Medulla oblongata (tissue), 1 donor: ENCODE measurements at regions not wholly inside any gene's neighbourhood (a gene's known extent, or its start where the extent isn't known, plus 50 kb on each side); places are given as distances from the start of the nearest gene placed in this dataset.

Source experiments
- DNase-seq: peaks from one replicate; pipeline ENCODE4 v3.0.0-alpha.2; 2015; ENCODE audit errors: extremely low spot score

DNA sequence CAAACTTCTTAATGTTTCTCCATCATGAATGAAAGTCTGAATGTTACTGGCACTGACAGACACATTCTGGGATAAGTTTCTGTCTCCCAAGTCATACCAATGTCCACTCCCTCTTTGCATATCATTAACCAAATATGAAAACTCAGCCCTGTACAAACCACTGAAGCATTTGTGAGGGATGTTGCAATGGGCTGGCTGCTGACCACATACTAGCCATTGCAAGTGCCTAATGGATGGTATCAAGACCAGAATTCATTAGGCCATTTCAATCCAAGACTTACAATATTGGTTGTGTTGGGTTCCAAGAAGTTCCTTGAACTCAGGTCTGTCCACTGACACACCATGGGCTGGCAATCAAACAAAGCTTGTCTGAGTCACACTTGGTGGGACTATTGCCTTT, 73.8 kb downstream of the CBLN2 start:
- DNase-seq, result no peak

GRCh38 chr18:72468021-72468710, 76.0 kb downstream of the CBLN2 start:
- no peak for DNase-seq

DNA sequence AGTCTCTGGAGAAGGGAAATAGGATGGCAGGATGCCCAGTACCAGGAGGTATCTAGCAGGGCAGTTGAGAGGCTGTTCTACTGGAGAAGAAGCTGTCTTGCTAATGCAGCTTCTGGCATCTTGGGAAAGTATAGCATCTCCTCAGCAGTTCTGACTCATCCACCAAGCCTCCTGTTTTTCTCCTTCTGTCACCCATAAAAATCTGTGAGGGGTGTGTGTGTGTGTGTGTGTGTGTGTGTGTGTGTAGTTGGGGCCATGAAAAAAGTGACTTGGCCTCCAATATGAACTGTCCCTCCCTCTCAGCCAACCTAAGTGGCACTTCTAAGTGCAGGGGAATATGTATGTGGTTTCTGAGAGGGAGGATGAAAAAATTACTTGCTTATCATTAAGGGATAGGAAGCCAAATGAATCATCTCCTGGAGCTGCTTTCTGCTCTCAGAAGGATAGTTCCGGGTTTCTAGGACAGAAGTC, 83.9 kb downstream of the CBLN2 start:
- DNase-seq, result no peak

DNA sequence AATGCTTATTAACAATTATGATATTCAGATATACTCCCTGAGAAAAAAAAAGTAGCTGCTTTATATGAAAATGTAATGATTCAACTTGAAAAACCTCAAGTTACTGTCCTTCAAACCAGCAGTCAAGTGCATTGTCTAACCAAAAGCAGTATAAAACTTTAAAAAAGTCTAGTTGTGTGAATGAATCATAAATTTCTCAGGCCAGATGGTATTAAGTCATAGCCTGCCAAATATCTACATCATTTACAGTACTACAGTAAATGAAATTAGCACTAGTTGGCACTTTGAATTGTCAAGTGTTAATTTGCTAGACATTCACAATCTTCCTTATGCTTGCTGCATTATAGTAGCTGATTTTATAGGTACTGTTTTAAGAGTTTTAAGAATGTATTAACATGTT, 85.9 kb downstream of the CBLN2 start:
- DNase-seq, result no peak

DNA sequence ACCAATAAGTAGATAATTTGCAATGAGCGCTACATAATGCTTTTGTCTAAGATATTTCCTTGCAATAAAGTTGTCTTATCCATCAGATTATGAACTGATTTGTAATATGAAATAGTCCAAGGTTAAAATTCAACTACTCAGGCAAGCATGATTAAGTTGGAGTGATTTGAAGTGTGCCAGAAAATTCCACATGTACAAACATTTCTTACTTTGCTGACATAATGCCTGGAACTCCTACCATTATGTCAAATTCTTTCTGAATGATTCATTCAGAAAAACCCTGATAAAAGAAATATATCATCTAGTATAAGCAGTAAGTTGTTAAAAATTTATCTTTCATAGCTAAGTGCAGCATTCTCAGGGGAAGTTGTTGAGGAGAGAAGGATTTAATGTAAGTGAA, 87.3 kb downstream of the CBLN2 start:
- DNase-seq, result no peak

GRCh38 chr18:72452328-72452727, 91.8 kb downstream of the CBLN2 start:
- no peak for DNase-seq

DNA sequence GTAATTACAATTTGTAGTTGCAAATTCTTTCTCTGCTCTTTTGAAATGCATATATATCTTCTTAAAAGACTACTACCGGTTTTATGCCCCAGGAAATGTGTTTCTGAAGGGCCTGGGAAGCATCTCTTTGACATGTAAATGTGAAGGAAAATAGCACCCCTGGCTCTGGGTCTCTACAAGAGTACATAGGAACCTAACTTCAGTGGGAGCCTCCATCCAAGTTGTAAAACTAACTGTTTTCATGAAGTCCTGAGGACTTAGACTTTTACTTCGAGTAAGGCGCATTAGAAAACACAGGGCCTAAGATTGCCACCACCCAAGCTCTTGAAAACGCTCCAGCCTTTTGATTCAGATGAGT, 99.4 kb downstream of the CBLN2 start:
- no peak for DNase-seq

- DNase-seq, result no peak
Measured at GRCh38 chr18:72444111-72444797, 99.9 kb downstream of the CBLN2 start.

GRCh38 chr18:72436401-72436800, 107.7 kb downstream of the CBLN2 start:
- DNase-seq, result no peak

- DNase-seq, result no peak
Measured at GRCh38 chr18:72433756-72434155, 110.4 kb downstream of the CBLN2 start.

- DNase-seq, result no peak
Measured at GRCh38 chr18:72427721-72428120, 116.4 kb downstream of the CBLN2 start.

DNA sequence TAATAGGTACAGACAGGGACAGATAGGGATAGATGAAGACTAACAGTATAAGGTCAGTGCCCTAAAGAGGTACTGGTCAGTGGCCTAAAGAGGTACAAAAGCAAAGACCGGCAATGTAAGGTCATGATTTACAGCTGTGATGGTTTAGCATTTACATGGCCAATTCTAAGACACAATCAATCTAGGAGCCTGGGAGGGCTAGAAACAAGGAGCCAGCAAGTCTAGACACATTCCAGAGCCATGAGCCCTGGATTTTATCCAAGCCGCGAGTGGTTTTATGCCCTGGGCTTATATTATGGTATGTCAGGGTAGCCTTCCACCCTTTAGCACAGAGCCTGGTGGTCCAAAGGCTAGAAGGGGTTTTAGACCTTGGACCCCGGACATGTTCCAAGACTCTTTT, 124.2 kb downstream of the CBLN2 start:
- no peak for DNase-seq

DNA sequence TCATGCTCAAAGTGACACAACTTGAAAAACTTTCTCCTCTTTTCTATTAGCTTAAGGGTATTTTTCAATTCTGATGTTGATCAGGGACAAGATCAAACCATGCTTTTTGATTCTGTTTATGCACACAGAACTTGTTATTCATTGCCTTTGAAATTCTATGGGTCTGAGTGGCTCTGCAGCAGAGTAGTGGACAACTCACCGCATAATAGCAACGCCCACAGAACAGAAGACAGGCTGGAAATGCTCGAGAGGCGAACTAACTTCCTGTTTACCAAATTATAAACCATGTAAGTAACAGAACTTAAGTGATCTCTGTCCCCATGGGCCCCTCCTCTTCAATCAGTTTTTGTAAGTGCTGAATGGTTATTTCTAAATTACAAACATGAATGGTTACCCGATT, 131.2 kb downstream of the CBLN2 start:
- no peak for DNase-seq

DNA sequence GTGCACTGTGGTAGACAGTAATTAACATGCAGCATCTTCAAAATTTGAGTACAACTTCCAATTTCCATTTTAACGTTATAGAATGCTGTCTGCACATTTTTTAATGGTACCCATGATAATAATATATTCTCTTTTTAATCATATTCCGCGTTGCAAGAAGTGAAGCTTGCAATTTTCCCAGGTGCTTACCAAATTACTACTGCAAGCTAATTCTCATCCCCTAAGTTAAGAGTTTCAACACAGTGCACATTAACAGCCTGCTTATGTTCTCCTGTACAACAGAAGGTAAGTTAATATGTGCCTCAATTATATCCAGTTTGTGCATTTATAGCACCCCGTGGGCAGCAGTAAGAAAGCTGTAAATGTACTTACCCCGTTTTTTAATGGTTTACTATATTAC, 132.9 kb downstream of the CBLN2 start:
- DNase-seq, result no peak

- DNase-seq, result no peak
Measured at GRCh38 chr18:72410399-72410798, 133.7 kb downstream of the CBLN2 start.

- no peak for DNase-seq
Measured at GRCh38 chr18:72409903-72410302, 134.2 kb downstream of the CBLN2 start.

- no peak for DNase-seq
Measured at GRCh38 chr18:72407048-72407447, 137.1 kb downstream of the CBLN2 start.

DNA sequence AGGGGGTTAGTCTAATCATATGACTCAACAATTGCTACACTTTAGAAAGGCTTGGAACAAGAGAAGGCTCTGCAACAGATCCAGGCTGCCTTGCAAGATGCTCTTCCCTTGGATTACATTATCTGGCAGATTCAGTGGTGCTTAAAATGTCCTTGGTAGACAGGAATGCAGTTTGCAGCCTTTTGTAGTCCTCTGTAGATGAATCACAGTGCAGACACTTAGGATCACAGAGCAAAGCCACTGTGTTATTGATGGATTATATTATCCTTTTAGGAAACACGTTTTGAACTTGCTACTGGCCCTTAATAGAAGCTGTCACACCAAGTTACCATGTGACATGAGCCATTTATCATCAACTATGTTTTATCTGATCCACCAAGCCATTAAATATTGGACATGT, 152.2 kb downstream of the CBLN2 start:
- DNase-seq, result no peak

DNA sequence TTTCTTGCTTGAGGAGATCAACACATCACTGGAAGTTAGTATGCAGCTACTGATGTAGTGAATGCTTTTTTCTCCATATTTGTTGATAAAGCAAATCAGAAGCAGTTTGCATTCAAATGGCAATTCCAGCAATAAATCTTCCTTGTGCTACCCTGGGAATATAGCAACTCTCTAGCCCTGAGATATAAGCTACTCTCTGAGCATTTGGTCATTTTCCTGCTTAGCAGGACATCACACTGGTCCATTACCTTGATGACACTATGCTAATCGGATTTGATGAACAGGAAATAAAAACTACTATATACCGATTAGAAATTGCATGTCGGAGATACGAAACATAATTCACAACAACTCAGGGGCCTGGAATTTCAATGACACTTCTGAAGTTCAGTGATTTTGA, 152.7 kb downstream of the CBLN2 start:
- DNase-seq, result no peak

GRCh38 chr18:72378016-72378415, 166.1 kb downstream of the CBLN2 start:
- no peak for DNase-seq

DNA sequence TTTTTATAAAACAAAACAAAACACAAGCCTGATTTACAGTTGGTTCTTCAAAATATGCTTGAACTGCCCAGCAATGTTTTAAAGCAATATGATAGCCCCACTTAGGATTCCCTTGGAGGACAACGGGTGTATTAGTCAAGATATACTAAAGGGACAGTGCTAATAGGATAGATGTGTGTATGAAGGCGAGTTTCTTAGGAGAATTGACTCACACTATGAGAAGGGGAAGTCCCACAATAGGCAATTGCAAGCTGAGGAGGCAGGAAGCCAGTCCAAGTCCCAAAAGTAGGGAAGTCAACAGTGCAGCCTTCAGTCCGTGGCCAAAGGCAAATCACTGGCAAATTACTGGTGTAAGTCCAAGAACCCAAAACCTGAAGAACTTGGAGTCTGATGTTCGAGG, 167.9 kb downstream of the CBLN2 start:
- no peak for DNase-seq

DNA sequence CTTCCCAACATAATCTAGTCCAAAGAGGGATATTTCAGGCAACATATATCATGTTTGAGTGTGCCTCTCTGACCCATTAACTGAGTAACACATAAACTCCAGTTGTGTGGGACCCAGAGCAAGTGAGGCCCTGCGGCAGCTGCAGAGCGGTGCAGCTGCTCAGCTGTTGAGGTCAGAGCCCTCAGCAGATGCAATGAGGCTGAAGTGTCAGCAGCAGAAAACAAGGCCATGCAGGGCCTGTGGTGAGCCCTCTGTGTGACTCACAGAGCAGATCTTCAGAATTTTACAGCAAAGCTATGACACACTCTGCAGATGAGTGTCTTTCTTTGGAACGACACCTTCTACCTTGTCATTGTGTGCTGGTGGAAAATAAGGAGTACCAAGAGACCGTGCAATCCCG, 168.5 kb downstream of the CBLN2 start:
- no peak for DNase-seq

GRCh38 chr18:72372076-72372475, 172.1 kb downstream of the CBLN2 start:
- no peak for DNase-seq

DNA sequence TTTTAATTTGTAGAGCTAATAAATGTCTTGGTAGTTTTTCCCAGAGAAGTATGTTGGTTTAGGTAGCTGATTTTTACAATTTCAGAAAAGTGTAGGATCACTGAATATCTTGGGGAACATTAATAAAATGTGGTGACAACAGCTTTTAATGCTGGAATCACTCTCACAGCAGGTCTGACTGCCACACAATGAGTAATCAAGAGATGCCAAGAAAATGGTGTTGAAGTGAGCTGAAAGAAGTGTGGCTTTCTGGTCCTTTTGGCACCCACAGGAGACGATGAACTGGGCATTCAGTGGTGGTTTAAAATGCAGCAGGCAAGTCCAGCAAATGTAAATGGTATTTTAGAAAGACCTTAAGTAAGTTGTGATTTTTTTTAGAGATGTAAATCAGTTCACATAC, 175.8 kb downstream of the CBLN2 start:
- no peak for DNase-seq
